Endothelial cell of umbilical vein (primary cell): ENCODE measurements at regions not wholly inside any gene's neighbourhood (a gene's known extent, or its start where the extent isn't known, plus 50 kb on each side); places are given as distances from the start of the nearest gene placed in this dataset.

Experiments
- BruUV-seq: library from RNA; stranded (reverse); fragments of 400-500 nt; replicated peaks from 2 replicates; lab custom pipeline; 2021; lab: Mats Ljungman, UMichigan
- CTCF ChIA-PET: fragments of 300-600, 350-600 bp; sonication (Branson Sonifier 250); formaldehyde crosslinking; loops from one replicate; lab custom pipeline; 2021; ENCODE audit warnings: antibody characterized with exemption, inconsistent platforms; lab: Charles Lee
- POLR2A ChIA-PET: fragments of 300-600, 350-600 bp; sonication (Branson Sonifier 250); formaldehyde crosslinking; loops from one replicate; lab custom pipeline; 2021; ENCODE audit warnings: antibody characterized with exemption, inconsistent platforms; lab: Charles Lee
- DNase-seq: peaks from one replicate; pipeline ENCODE4 v3.0.0-alpha.2; 2011; ENCODE audit warnings: low read depth, low spot score
- FAIRE-seq: peaks from 2 replicates; lab custom pipeline; 2011; peaks lifted over from hg19 to GRCh38; lab: Jason Lieb, UNC
- H2AFZ ChIP-seq: 2 replicates; pipeline ENCODE4 v1.6.0; 2012; ENCODE audit warnings: low read depth, low read length, control low read depth, inconsistent platforms
- H3K27ac ChIP-seq: 2 replicates; pipeline ENCODE4 v1.5.1; 2011; ENCODE audit warnings: low read depth, mild to moderate bottlenecking, control low read depth, low read length, moderate library complexity; ENCODE audit not compliant: insufficient read depth
- H3K27me3 ChIP-seq, 2 experiments: 2 replicates each; pipeline versions ENCODE4 v1.6.0 to v1.6.1; 2011; ENCODE audit warnings: low read length in 2 of 2, mixed read lengths in 1 of 2; ENCODE audit not compliant: control insufficient read depth in 2 of 2, insufficient read depth in 2 of 2
- H3K36me3 ChIP-seq, 2 experiments: 2 replicates in 1 of 2; 3 replicates in 1 of 2; pipeline ENCODE4 v1.5.1; 2011; ENCODE audit warnings: low read length in 2 of 2, mild to moderate bottlenecking in 1 of 2, moderate library complexity in 1 of 2; ENCODE audit not compliant: control insufficient read depth in 2 of 2, insufficient read depth in 2 of 2; ENCODE audit errors: extremely low read depth in 1 of 2
- H3K4me1 ChIP-seq: 3 replicates; pipeline ENCODE4 v1.5.1; 2011; ENCODE audit warnings: mild to moderate bottlenecking, low read length; ENCODE audit not compliant: control insufficient read depth, insufficient read depth; ENCODE audit errors: extremely low read depth
- H3K4me2 ChIP-seq: 2 replicates; pipeline ENCODE4 v1.6.1; 2011; ENCODE audit warnings: low read length, control low read depth, mixed read lengths; ENCODE audit not compliant: insufficient read depth
- H3K4me3 ChIP-seq, 3 experiments: fragments of 200-600 bp in 1 of 3; sonication (generic), shearing (Covaris generic) in 1 of 3; replicated peaks in 1 of 3; 2 replicates each; pipeline ENCODE4 v1.5.1; 2011 to 2016; ENCODE audit warnings: control low read depth in 3 of 3, low read length in 3 of 3, mild to moderate bottlenecking in 2 of 3, inconsistent platforms in 1 of 3, low read depth in 1 of 3, moderate library complexity in 1 of 3; ENCODE audit not compliant: insufficient read depth in 1 of 3
- H3K79me2 ChIP-seq: 2 replicates; pipeline ENCODE4 v1.6.0; 2012; ENCODE audit warnings: low read length, inconsistent platforms; ENCODE audit not compliant: control insufficient read depth, insufficient read depth
- H3K9ac ChIP-seq: replicated peaks from 2 replicates; pipeline ENCODE3; 2011; ENCODE audit warnings: low read length, control low read depth; ENCODE audit not compliant: insufficient read depth; ENCODE audit errors: extremely low read depth
- H3K9me1 ChIP-seq: replicated peaks from 3 replicates; pipeline ENCODE4 v1.6.0; 2011; ENCODE audit warnings: mild to moderate bottlenecking, low read length; ENCODE audit not compliant: control insufficient read depth, insufficient read depth; ENCODE audit errors: extremely low read depth
- H3K9me3 ChIP-seq: replicated peaks from 2 replicates; pipeline ENCODE4 v1.5.1; 2012; ENCODE audit warnings: low read length, inconsistent platforms; ENCODE audit not compliant: control insufficient read depth, insufficient read depth
- H4K20me1 ChIP-seq: replicated peaks from 2 replicates; pipeline ENCODE3; 2011; ENCODE audit warnings: mild to moderate bottlenecking, low read length; ENCODE audit not compliant: control insufficient read depth, insufficient read depth; ENCODE audit errors: extremely low read depth
- EZH2 ChIP-seq: IDR thresholded peaks from 2 replicates; pipeline ENCODE4 v1.6.1; 2012; ENCODE audit warnings: borderline replicate concordance, low read depth, mild to moderate bottlenecking, moderate library complexity, low read length, inconsistent platforms; ENCODE audit not compliant: severe bottlenecking
- FOS ChIP-seq: IDR thresholded peaks from 2 replicates; pipeline ENCODE4 v1.6.1; 2011; ENCODE audit warnings: mild to moderate bottlenecking, low read length, moderate library complexity, borderline replicate concordance; ENCODE audit not compliant: insufficient read depth
- GATA2 ChIP-seq: IDR thresholded peaks from 2 replicates; pipeline ENCODE4 v1.7.0; 2011; ENCODE audit warnings: low read depth, mild to moderate bottlenecking, moderate library complexity, mixed read lengths, low read length; ENCODE audit not compliant: insufficient read length, insufficient read depth
- JUN ChIP-seq: IDR thresholded peaks from 2 replicates; pipeline ENCODE4 v1.6.1; 2011; ENCODE audit warnings: borderline replicate concordance, low read depth; ENCODE audit not compliant: insufficient read length, insufficient read depth
- MYC ChIP-seq: IDR thresholded peaks from one replicate; pipeline ENCODE4 v1.6.1; 2011; ENCODE audit warnings: mild to moderate bottlenecking, low read depth, low read length
- POLR2A ChIP-seq: IDR thresholded peaks from 2 replicates; pipeline ENCODE4 v1.6.1; 2012; ENCODE audit warnings: low read depth, mild to moderate bottlenecking, control low read depth, low read length
- POLR2AphosphoS5 ChIP-seq: IDR thresholded peaks from 2 replicates; pipeline ENCODE4 v1.6.1; 2012; ENCODE audit warnings: low read depth, mild to moderate bottlenecking, control low read depth, low read length, moderate library complexity; ENCODE audit not compliant: insufficient read depth
- dilution Hi-C: fragments of 300-500 bp; cut with MboI; formaldehyde crosslinking; loops from one replicate; pipeline ENCODE4 v1.15.0; 2019; ENCODE audit warnings: low sequenced_read_pairs; ENCODE audit not compliant: extremely low pct_ligation_motif_present
- intact Hi-C: fragments of 100-400 bp; cut with micrococcal nuclease; formaldehyde crosslinking; loops from one replicate; pipeline ENCODE4 v1.10.0; 2022
- TF ChIP-seq, protein P1 (sequence below), 2 donors: IDR thresholded peaks; 1 replicate in 1 of 2; 2 replicates in 1 of 2; pipeline ENCODE4 v1.5.1; 2011; ENCODE audit warnings: low read length in 2 of 2, mild to moderate bottlenecking in 2 of 2, moderate library complexity in 2 of 2, control low read depth in 1 of 2, inconsistent platforms in 1 of 2, low read depth in 1 of 2; ENCODE audit not compliant: insufficient read depth in 1 of 2; ENCODE audit errors: extremely low read depth in 1 of 2
- TF ChIP-seq, protein P2 (sequence below): IDR thresholded peaks from 2 replicates; pipeline ENCODE4 v1.6.1; 2011; ENCODE audit not compliant: insufficient read depth, insufficient read length

DNA sequence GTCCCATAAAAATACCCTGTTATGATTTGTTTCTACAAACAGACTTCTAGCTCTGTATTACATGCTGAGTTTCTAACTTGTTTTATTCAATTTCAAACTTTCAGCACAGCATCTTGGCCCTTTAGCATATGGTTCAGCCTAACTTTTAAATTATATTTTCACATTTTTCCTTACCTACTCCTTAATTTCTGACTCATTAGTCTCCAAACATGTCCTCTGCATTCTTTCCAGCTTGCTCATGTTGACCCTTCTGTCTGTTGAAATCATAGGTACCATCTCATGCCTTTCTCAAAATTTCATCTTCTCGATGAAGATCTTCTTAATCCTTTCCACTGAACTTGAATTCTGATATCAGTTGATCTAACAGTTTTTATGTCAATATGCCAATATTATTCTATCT lies 200.9 kb upstream of the RIOK2 start:
- no TSS peak for BruUV-seq
- Histone ChIP-seq H3K4me1 (peaks cover 3% of the 10 kb centered on the region), H3K4me2 (no peak overlapping the region), H4K20me1 (no peaks in the 10 kb centered on the region), H3K79me2 (no peaks in the 10 kb centered on the region), H3K36me3 (no peaks in the 10 kb centered on the region), H3K9me3 (no peaks in the 10 kb centered on the region), H3K4me3 (no peak overlapping the region), H3K27ac (no peak overlapping the region), H3K9ac (no peak overlapping the region), H3K9me1 (no peaks in the 10 kb centered on the region), H2AFZ (no peak overlapping the region), H3K27me3 (no peaks in the 10 kb centered on the region)
- ChIA-PET POLR2A (no interaction called here), CTCF (no interaction called here)
- dilution Hi-C loops (no loop called here), intact Hi-C loops (no loop called here)
- DNase-seq (no peak), FAIRE-seq (no peak)
- TF ChIP-seq FOS = peak; percentile 47
- TF ChIP-seq EZH2 = no peak

DNA sequence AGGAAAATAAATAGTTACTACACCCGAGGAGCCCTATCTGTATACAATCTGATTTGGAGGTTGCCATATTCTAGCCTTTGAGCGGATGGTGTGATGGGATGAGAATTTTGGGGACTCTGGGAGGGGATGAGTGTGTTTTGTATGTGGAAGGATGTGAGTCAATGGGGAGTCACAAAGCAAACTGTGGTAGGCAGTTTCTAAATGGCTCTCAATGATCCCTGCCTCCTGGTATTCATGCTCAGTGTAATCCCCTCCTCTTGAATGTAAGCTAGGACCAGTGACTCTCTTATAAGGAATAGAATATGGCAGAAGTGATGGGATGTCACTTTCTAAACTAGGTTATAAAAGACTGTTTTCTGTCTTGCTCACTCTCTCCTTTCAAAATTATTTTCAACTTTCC lies 205.7 kb upstream of the RIOK2 start:
- H3K36me3 ChIP-seq = no peaks in the 10 kb centered on the region
- H3K9ac ChIP-seq = no peak overlapping the region
- no peaks in the 10 kb centered on the region for H4K20me1 ChIP-seq
- no TSS peak for BruUV-seq
- no peaks in the 10 kb centered on the region for H3K27me3 ChIP-seq
- no peak overlapping the region for H2AFZ ChIP-seq
- dilution Hi-C loops (no loop called here), intact Hi-C loops (no loop called here)
- DNase-seq = no peak
- TF ChIP-seq FOS (no peak), POLR2AphosphoS5 (no peak), JUN (no peak), EZH2 (no peak), MYC (no peak), GATA2 (no peak), POLR2A (no peak)
- TF ChIP-seq, protein P1, sequence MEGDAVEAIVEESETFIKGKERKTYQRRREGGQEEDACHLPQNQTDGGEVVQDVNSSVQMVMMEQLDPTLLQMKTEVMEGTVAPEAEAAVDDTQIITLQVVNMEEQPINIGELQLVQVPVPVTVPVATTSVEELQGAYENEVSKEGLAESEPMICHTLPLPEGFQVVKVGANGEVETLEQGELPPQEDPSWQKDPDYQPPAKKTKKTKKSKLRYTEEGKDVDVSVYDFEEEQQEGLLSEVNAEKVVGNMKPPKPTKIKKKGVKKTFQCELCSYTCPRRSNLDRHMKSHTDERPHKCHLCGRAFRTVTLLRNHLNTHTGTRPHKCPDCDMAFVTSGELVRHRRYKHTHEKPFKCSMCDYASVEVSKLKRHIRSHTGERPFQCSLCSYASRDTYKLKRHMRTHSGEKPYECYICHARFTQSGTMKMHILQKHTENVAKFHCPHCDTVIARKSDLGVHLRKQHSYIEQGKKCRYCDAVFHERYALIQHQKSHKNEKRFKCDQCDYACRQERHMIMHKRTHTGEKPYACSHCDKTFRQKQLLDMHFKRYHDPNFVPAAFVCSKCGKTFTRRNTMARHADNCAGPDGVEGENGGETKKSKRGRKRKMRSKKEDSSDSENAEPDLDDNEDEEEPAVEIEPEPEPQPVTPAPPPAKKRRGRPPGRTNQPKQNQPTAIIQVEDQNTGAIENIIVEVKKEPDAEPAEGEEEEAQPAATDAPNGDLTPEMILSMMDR (IDR thresholded peaks at IDR 0.05; ENCODE audit: extremely low read depth in 1 of 2, insufficient read depth in 1 of 2, low read depth in 1 of 2, low read length in 2 of 2) = no peak
- TF ChIP-seq, protein P2, sequence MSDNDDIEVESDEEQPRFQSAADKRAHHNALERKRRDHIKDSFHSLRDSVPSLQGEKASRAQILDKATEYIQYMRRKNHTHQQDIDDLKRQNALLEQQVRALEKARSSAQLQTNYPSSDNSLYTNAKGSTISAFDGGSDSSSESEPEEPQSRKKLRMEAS = no peak
- FAIRE-seq = no peak
- H3K79me2 ChIP-seq = no peaks in the 10 kb centered on the region
- no peak overlapping the region for H3K4me2 ChIP-seq
- ChIA-PET POLR2A (no interaction called here), CTCF (interaction anchor here (0.8 kb wide), 1 partner anchor 23 kb away, joined by 3 read pairs; no protein-coding TSS in a partner anchor)
- H3K4me3 ChIP-seq = no peak overlapping the region
- H3K9me3 ChIP-seq = no peaks in the 10 kb centered on the region
- H3K27ac ChIP-seq = no peak overlapping the region
- peaks cover 3% of the 10 kb centered on the region for H3K4me1 ChIP-seq
- H3K9me1 ChIP-seq = no peaks in the 10 kb centered on the region
